ENCODE measurements at regions not wholly inside any gene's neighbourhood (a gene's known extent, or its start where the extent isn't known, plus 50 kb on each side); places are given as distances from the start of the nearest gene placed in this dataset.

GRCh38 chr2:120948662-120949011 lies 213.0 kb downstream of the GLI2 start:
- Histone ChIP-seq H3K4me3 (no peak overlapping the region), H3K4me2 (no peak overlapping the region), H3K4me1 (peaks cover 66% of the 10 kb centered on the region), H3K27ac (peak overlapping the region; percentile 66 to 97), H3K9me3 (no peaks in the 10 kb centered on the region)
- FAIRE-seq (no peak), ATAC-seq (peak; percentile 3 to 20; a peak in 3 of 6 replicates), DNase-seq (ENCODE audit: low read depth in 1 of 2, low spot score in 1 of 2) (no peak)
- 94% methylated on average over 5 of the region's 8 CpGs for whole genome bisulfite sequencing (ENCODE audit: missing lambda C conversion rate)
- ChIA-PET CTCF (interaction anchor here (0.7 to 3.4 kb wide), 9 partner anchors 9 to 253 kb away, joined by 3 to 13 read pairs (median 4); no protein-coding TSS in a partner anchor), POLR2A (no interaction called here)
- no peak for TF ChIP-seq HEYL (CRISPR knock-in tag; IDR thresholded peaks at IDR 0.05)

- H3K4me1 ChIP-seq, result peaks cover 63% of the 10 kb centered on the region
- peak overlapping the region; percentile 66 to 97 for H3K27ac ChIP-seq
- no peak overlapping the region for H3K4me3 ChIP-seq
- ATAC-seq (peak; percentile 55 to 79; a peak in 5 of 6 replicates), FAIRE-seq (no peak), DNase-seq (ENCODE audit: low read depth in 1 of 2, low spot score in 1 of 2) (peak; percentile 33 to 53)
- CTCF ChIA-PET, result interaction anchor here (0.7 to 3.4 kb wide), 10 partner anchors 9 to 254 kb away, joined by 3 to 13 read pairs (median 4); no protein-coding TSS in a partner anchor
- POLR2A ChIA-PET, result no interaction called here
- no peaks in the 10 kb centered on the region for H3K9me3 ChIP-seq
- 76% methylated on average over 12 of the region's 12 CpGs for WGBS (ENCODE audit: missing lambda C conversion rate)
- H3K4me2 ChIP-seq, result no peak overlapping the region
- no peak for TF ChIP-seq HOXA7 (CRISPR knock-in tag; IDR thresholded peaks at IDR 0.05)
- no peak for TF ChIP-seq CHD2 (IDR thresholded peaks at IDR 0.05; ENCODE audit: low read length, partially characterized antibody)
- peak; percentile 55 for TF ChIP-seq CTCF (IDR thresholded peaks at IDR 0.05)
- peak; percentile 49 to 55 for TF ChIP-seq RAD21 (conservative IDR thresholded peaks at IDR 0.05 in 1 of 2, IDR thresholded peaks at IDR 0.05 in 1 of 2)
- peak; percentile 68 for TF ChIP-seq SMC3 (IDR thresholded peaks at IDR 0.05)
- no peak for TF ChIP-seq PBX3 (IDR thresholded peaks at IDR 0.05)
- peak; percentile 33 for TF ChIP-seq MAFK (IDR thresholded peaks at IDR 0.05; ENCODE audit: partially characterized antibody)
- TF ChIP-seq CBX8 (IDR thresholded peaks at IDR 0.05), result no peak
Observed at GRCh38 chr2:120949027-120949956, 213.6 kb downstream of the GLI2 start.

- no peak overlapping the region for H3K4me3 ChIP-seq
- DNase-seq (ENCODE audit: low read depth in 1 of 2, low spot score in 1 of 2) (no peak), FAIRE-seq (no peak), ATAC-seq (no peak)
- no peak overlapping the region for H3K4me2 ChIP-seq
- CTCF ChIA-PET, result interaction anchor here (0.8 to 3.4 kb wide), 5 partner anchors 10 to 254 kb away, joined by 3 to 13 read pairs (median 5); no protein-coding TSS in a partner anchor
- H3K9me3 ChIP-seq, result no peaks in the 10 kb centered on the region
- peaks cover 69% of the 10 kb centered on the region for H3K4me1 ChIP-seq
- POLR2A ChIA-PET, result no interaction called here
- TF ChIP-seq ZSCAN20 (CRISPR knock-in tag; IDR thresholded peaks at IDR 0.05), result no peak
- TF ChIP-seq E2F6 (IDR thresholded peaks at IDR 0.05; ENCODE audit: borderline replicate concordance, low read depth), result no peak
- TF ChIP-seq BHLHE40 (IDR thresholded peaks at IDR 0.05; ENCODE audit: low read depth, low read length), result no peak
- TF ChIP-seq NPAS2 (CRISPR knock-in tag; IDR thresholded peaks at IDR 0.05; ENCODE audit: borderline replicate concordance), result no peak
- TF ChIP-seq FOXS1 (CRISPR knock-in tag; IDR thresholded peaks at IDR 0.05), result no peak
- TF ChIP-seq MAX (IDR thresholded peaks at IDR 0.05), result no peak
- TF ChIP-seq ZFP36 (IDR thresholded peaks at IDR 0.05; ENCODE audit: borderline replicate concordance, partially characterized antibody), result no peak
- no peak for TF ChIP-seq KDM1A (IDR thresholded peaks at IDR 0.05; ENCODE audit: low read depth)
- TF ChIP-seq GATA3 (IDR thresholded peaks at IDR 0.05; ENCODE audit: borderline replicate concordance), result no peak
- TF ChIP-seq SMC3 (IDR thresholded peaks at IDR 0.05), result no peak
- peak overlapping the region; percentile 66 to 97 for H3K27ac ChIP-seq
- 91% methylated on average over 7 of the region's 7 CpGs for WGBS (ENCODE audit: missing lambda C conversion rate)
Observed at GRCh38 chr2:120949957-120950590, 214.4 kb downstream of the GLI2 start.
